IMR-90 (cell line): ENCODE measurements at regions not wholly inside any gene's neighbourhood (a gene's known extent, or its start where the extent isn't known, plus 50 kb on each side); places are given as distances from the start of the nearest gene placed in this dataset.

Source experiments
- CHD1 ChIP-seq: IDR thresholded peaks from 2 replicates; pipeline ENCODE4 v1.6.1; 2012; ENCODE audit warnings: low read depth, low read length, improper control_type of control experiment
- MXI1 ChIP-seq: IDR thresholded peaks from 2 replicates; pipeline ENCODE4 v1.6.1; 2012; ENCODE audit warnings: low read depth, mild to moderate bottlenecking, low read length, moderate library complexity, borderline replicate concordance
- POLR2A ChIP-seq: IDR thresholded peaks from 2 replicates; pipeline ENCODE4 v1.6.1; 2012; ENCODE audit warnings: mild to moderate bottlenecking, low read depth, low read length
- RAD21 ChIP-seq: IDR thresholded peaks from 2 replicates; pipeline ENCODE4 v1.6.1; 2012; ENCODE audit warnings: low read length, improper control_type of control experiment
- SMC3 ChIP-seq: fragments of 150-350 bp; IDR thresholded peaks from 2 replicates; pipeline ENCODE4 v1.6.1; 2016; ENCODE audit warnings: low read depth, mild to moderate bottlenecking, antibody characterized with exemption, low read length, moderate library complexity
- TF ChIP-seq, protein P1 (sequence below): conservative IDR thresholded peaks from 2 replicates; pipeline ENCODE4 v1.5.1; 2012; ENCODE audit warnings: mild to moderate bottlenecking, low read depth, low read length, improper control_type of control experiment
- TF ChIP-seq, protein P2 (sequence below): fragments of 150-350 bp; IDR thresholded peaks from 2 replicates; pipeline ENCODE4 v1.6.1; 2017; ENCODE audit warnings: mild to moderate bottlenecking, antibody characterized with exemption, low read length, low read depth
- TF ChIP-seq, protein P3 (sequence below): fragments of 150-350 bp; IDR thresholded peaks from 2 replicates; pipeline ENCODE4 v1.6.1; 2016; ENCODE audit warnings: low read depth, mild to moderate bottlenecking, low read length, moderate library complexity, borderline replicate concordance

- TF ChIP-seq, protein P1, sequence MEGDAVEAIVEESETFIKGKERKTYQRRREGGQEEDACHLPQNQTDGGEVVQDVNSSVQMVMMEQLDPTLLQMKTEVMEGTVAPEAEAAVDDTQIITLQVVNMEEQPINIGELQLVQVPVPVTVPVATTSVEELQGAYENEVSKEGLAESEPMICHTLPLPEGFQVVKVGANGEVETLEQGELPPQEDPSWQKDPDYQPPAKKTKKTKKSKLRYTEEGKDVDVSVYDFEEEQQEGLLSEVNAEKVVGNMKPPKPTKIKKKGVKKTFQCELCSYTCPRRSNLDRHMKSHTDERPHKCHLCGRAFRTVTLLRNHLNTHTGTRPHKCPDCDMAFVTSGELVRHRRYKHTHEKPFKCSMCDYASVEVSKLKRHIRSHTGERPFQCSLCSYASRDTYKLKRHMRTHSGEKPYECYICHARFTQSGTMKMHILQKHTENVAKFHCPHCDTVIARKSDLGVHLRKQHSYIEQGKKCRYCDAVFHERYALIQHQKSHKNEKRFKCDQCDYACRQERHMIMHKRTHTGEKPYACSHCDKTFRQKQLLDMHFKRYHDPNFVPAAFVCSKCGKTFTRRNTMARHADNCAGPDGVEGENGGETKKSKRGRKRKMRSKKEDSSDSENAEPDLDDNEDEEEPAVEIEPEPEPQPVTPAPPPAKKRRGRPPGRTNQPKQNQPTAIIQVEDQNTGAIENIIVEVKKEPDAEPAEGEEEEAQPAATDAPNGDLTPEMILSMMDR = no peak
- TF ChIP-seq RAD21 (no peak), SMC3 (no peak), MXI1 (no peak), CHD1 (no peak), POLR2A (no peak)
- TF ChIP-seq, protein P2, sequence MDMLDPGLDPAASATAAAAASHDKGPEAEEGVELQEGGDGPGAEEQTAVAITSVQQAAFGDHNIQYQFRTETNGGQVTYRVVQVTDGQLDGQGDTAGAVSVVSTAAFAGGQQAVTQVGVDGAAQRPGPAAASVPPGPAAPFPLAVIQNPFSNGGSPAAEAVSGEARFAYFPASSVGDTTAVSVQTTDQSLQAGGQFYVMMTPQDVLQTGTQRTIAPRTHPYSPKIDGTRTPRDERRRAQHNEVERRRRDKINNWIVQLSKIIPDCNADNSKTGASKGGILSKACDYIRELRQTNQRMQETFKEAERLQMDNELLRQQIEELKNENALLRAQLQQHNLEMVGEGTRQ = no peak
- TF ChIP-seq, protein P3, sequence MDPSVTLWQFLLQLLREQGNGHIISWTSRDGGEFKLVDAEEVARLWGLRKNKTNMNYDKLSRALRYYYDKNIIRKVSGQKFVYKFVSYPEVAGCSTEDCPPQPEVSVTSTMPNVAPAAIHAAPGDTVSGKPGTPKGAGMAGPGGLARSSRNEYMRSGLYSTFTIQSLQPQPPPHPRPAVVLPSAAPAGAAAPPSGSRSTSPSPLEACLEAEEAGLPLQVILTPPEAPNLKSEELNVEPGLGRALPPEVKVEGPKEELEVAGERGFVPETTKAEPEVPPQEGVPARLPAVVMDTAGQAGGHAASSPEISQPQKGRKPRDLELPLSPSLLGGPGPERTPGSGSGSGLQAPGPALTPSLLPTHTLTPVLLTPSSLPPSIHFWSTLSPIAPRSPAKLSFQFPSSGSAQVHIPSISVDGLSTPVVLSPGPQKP = no peak
Observed at GRCh38 chr2:219823574-219823973, 196.1 kb downstream of the SLC4A3 start.
